A204.1 (cell line): ENCODE measurements at regions not wholly inside any gene's neighbourhood (a gene's known extent, or its start where the extent isn't known, plus 50 kb on each side); places are given as distances from the start of the nearest gene placed in this dataset.
A peak's percentile ranks its signal among the peaks of the same experiment; 100 is the strongest.
"Not testable (repeated sequence)": the region's sequence is repeated elsewhere in the genome, so short reads cannot be mapped to it uniquely, and the experiment has no call there.

Source experiments
- FAIRE-seq: peaks from 2 replicates; lab custom pipeline; 2012; peaks lifted over from hg19 to GRCh38; lab: Jason Lieb, UNC

GRCh38 chr2:167678158-167678557, 569.2 kb downstream of the STK39 start:
- FAIRE-seq, result no peak

GRCh38 chr2:167675906-167676305, 571.5 kb downstream of the STK39 start:
- no peak for FAIRE-seq

- no peak for FAIRE-seq
Observed at GRCh38 chr2:167670588-167670987, 576.8 kb downstream of the STK39 start.

GRCh38 chr2:167653131-167653530, 594.3 kb downstream of the STK39 start:
- FAIRE-seq, result no peak

GRCh38 chr2:167652401-167652800, 595.0 kb downstream of the STK39 start:
- FAIRE-seq, result no peak

- FAIRE-seq, result no peak
Observed at GRCh38 chr2:167651406-167652151, 595.8 kb downstream of the STK39 start.

GRCh38 chr2:167646557-167646956, 600.8 kb downstream of the STK39 start:
- no peak for FAIRE-seq

GRCh38 chr2:167640096-167640495, 607.3 kb downstream of the STK39 start:
- no peak for FAIRE-seq

- no peak for FAIRE-seq
Observed at GRCh38 chr2:167637741-167638140, 609.7 kb downstream of the STK39 start.

GRCh38 chr2:167632271-167632670, 615.1 kb downstream of the STK39 start:
- FAIRE-seq, result not testable (repeated sequence)

GRCh38 chr2:167626961-167627360, 620.4 kb downstream of the STK39 start:
- FAIRE-seq, result no peak

- FAIRE-seq, result no peak
Observed at GRCh38 chr2:167626301-167626700, 621.1 kb downstream of the STK39 start.

- no peak for FAIRE-seq
Observed at GRCh38 chr2:167616997-167617396, 630.4 kb downstream of the STK39 start.

GRCh38 chr2:167613471-167613870, 633.9 kb downstream of the STK39 start:
- FAIRE-seq, result peak; percentile 76

- no peak for FAIRE-seq
Observed at GRCh38 chr2:167608487-167608886, 638.9 kb downstream of the STK39 start.

GRCh38 chr2:167607731-167608130, 639.7 kb downstream of the STK39 start:
- FAIRE-seq, result no peak

- no peak for FAIRE-seq
Observed at GRCh38 chr2:167607211-167607610, 640.2 kb downstream of the STK39 start.

- no peak for FAIRE-seq
Observed at GRCh38 chr2:167602122-167602521, 645.3 kb downstream of the STK39 start.

GRCh38 chr2:167599219-167599618, 648.2 kb downstream of the STK39 start:
- no peak for FAIRE-seq

- no peak for FAIRE-seq
Observed at GRCh38 chr2:167595839-167596471, 651.4 kb downstream of the STK39 start.

GRCh38 chr2:167595021-167595420, 652.4 kb downstream of the STK39 start:
- no peak for FAIRE-seq

GRCh38 chr2:167592441-167592840, 655.0 kb downstream of the STK39 start:
- FAIRE-seq, result no peak

- FAIRE-seq, result no peak
Observed at GRCh38 chr2:167582619-167583018, 664.8 kb downstream of the STK39 start.

GRCh38 chr2:167581961-167582574, 665.3 kb downstream of the STK39 start:
- no peak for FAIRE-seq
